Thyroid gland (tissue), 4 donors: ENCODE measurements at regions not wholly inside any gene's neighbourhood (a gene's known extent, or its start where the extent isn't known, plus 50 kb on each side); places are given as distances from the start of the nearest gene placed in this dataset.

Experiments
- CTCF ChIP-seq, 6 experiments: fragments of 200-600 bp in 3 of 6; fragments of 450-650 bp in 3 of 6; sonication (generic) in 3 of 6; IDR thresholded peaks; one replicate each; pipeline ENCODE4 v1.5.1; 2016 to 2019; ENCODE audit warnings: antibody characterized with exemption in 6 of 6, mild to moderate bottlenecking in 2 of 6, inconsistent platforms in 1 of 6, moderate library complexity in 1 of 6
- POLR2A ChIP-seq, 2 donors: fragments of 450-650 bp; IDR thresholded peaks; one replicate each; pipeline ENCODE4 v1.6.1; 2017; ENCODE audit warnings: antibody characterized with exemption in 2 of 2, mild to moderate bottlenecking in 2 of 2, moderate library complexity in 1 of 2

DNA sequence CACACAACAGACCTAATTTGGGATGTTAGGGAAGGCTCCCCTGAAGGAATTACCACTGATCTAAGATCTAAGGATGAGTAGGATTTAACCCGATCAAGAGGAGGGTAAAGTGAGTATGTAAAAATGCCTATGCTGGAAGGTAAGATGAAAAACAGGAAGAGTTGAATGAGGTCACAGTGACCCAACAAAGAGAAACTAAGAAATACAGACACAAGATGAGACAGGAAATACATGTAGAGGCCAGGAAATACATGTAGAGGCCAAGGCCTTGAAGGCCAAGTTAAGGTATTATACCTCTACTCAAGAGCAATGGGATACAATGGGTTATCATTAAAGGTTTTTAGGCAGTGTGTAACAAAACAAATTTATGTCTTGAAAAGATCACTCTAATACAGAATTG, 131.6 kb upstream of the TANK start:
- TF ChIP-seq CTCF (IDR thresholded peaks at IDR 0.05) (no peak), POLR2A (IDR thresholded peaks at IDR 0.05) (no peak)
